ENCODE measurements at regions not wholly inside any gene's neighbourhood (a gene's known extent, or its start where the extent isn't known, plus 50 kb on each side); places are given as distances from the start of the nearest gene placed in this dataset.

GRCh38 chr12:39230086-39230485, 212.8 kb downstream of the KIF21A start:
- TF ChIP-seq EZH2 (IDR thresholded peaks at IDR 0.05; ENCODE audit: low read length), result no peak
- TF ChIP-seq, protein P1, sequence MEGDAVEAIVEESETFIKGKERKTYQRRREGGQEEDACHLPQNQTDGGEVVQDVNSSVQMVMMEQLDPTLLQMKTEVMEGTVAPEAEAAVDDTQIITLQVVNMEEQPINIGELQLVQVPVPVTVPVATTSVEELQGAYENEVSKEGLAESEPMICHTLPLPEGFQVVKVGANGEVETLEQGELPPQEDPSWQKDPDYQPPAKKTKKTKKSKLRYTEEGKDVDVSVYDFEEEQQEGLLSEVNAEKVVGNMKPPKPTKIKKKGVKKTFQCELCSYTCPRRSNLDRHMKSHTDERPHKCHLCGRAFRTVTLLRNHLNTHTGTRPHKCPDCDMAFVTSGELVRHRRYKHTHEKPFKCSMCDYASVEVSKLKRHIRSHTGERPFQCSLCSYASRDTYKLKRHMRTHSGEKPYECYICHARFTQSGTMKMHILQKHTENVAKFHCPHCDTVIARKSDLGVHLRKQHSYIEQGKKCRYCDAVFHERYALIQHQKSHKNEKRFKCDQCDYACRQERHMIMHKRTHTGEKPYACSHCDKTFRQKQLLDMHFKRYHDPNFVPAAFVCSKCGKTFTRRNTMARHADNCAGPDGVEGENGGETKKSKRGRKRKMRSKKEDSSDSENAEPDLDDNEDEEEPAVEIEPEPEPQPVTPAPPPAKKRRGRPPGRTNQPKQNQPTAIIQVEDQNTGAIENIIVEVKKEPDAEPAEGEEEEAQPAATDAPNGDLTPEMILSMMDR (optimal IDR thresholded peaks at IDR 0.05 in 1 of 3, IDR thresholded peaks at IDR 0.05 in 1 of 3, conservative IDR thresholded peaks at IDR 0.05 in 1 of 3; ENCODE audit: extremely low read depth in 1 of 3, insufficient read depth in 2 of 3, low read length in 3 of 3), result no peak
- Histone ChIP-seq H3K9me1 (ENCODE audit: control insufficient read depth, extremely low read depth, insufficient read depth, low read length) (no peaks in the 10 kb centered on the region), H2AFZ (ENCODE audit: control insufficient read depth, low read length) (no peak overlapping the region), H4K20me1 (ENCODE audit: control insufficient read depth, extremely low read depth, insufficient read depth, low read length) (no peaks in the 10 kb centered on the region), H3K4me3 (ENCODE audit: control insufficient read depth in 2 of 3, extremely low read depth in 1 of 3, insufficient read depth in 2 of 3, low read depth in 1 of 3, low read length in 3 of 3) (no peak overlapping the region), H3K36me3 (ENCODE audit: control insufficient read depth in 2 of 2, extremely low read depth in 1 of 2, insufficient read depth in 2 of 2, low read length in 2 of 2) (no peaks in the 10 kb centered on the region), H3K27me3 (ENCODE audit: control insufficient read depth, extremely low read depth, insufficient read depth, low read length) (no peaks in the 10 kb centered on the region), H3K79me2 (ENCODE audit: control insufficient read depth, insufficient read depth, low read length) (no peaks in the 10 kb centered on the region), H3K4me2 (ENCODE audit: control insufficient read depth, extremely low read depth, insufficient read depth, low read depth, low read length) (no peak overlapping the region), H3K9me3 (ENCODE audit: control insufficient read depth, low read depth, low read length) (no peaks in the 10 kb centered on the region), H3K4me1 (ENCODE audit: control insufficient read depth, extremely low read depth, insufficient read depth, low read length) (no peaks in the 10 kb centered on the region), H3K27ac (ENCODE audit: control insufficient read depth, insufficient read depth, low read length) (no peak overlapping the region), H3K9ac (ENCODE audit: control insufficient read depth, extremely low read depth, insufficient read depth, low read length) (no peak overlapping the region)
- dilution Hi-C loops (cut with MboI; ENCODE audit: extremely low pct_ligation_motif_present, low sequenced_read_pairs), result no loop called here
- DNase-seq (ENCODE audit: low read depth, low spot score) (no peak), FAIRE-seq (no peak)

DNA sequence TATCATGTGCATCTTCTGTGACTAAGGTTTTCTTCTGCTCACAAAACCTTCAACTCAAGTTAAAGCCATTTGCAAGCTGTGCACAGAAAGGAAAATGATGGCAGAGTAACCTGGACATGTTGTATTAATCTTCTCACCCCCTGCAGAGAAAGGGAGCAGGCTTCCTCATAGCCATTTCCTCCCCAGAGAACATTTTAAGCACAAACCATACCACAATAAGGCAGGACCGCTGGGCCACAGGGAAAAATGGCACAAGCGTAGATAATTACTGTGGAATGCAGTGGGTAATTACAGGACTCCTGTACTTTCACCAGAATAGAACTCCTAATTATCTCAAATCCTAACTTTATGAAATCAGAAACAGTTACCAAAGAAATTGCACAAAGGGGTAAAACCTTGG, 215.7 kb downstream of the KIF21A start:
- Histone ChIP-seq H3K9me1 (ENCODE audit: control insufficient read depth, extremely low read depth, insufficient read depth, low read length) (no peaks in the 10 kb centered on the region), H4K20me1 (ENCODE audit: control insufficient read depth, extremely low read depth, insufficient read depth, low read length) (no peaks in the 10 kb centered on the region), H3K79me2 (ENCODE audit: control insufficient read depth, insufficient read depth, low read length) (no peaks in the 10 kb centered on the region), H3K4me2 (ENCODE audit: control insufficient read depth, extremely low read depth, insufficient read depth, low read depth, low read length) (no peak overlapping the region), H3K27me3 (ENCODE audit: control insufficient read depth, extremely low read depth, insufficient read depth, low read length) (no peaks in the 10 kb centered on the region), H3K4me1 (ENCODE audit: control insufficient read depth, extremely low read depth, insufficient read depth, low read length) (no peaks in the 10 kb centered on the region), H3K9ac (ENCODE audit: control insufficient read depth, extremely low read depth, insufficient read depth, low read length) (no peak overlapping the region), H3K4me3 (ENCODE audit: control insufficient read depth in 2 of 3, extremely low read depth in 1 of 3, insufficient read depth in 2 of 3, low read depth in 1 of 3, low read length in 3 of 3) (no peak overlapping the region), H3K36me3 (ENCODE audit: control insufficient read depth in 2 of 2, extremely low read depth in 1 of 2, insufficient read depth in 2 of 2, low read length in 2 of 2) (no peaks in the 10 kb centered on the region), H3K9me3 (ENCODE audit: control insufficient read depth, low read depth, low read length) (no peaks in the 10 kb centered on the region), H2AFZ (ENCODE audit: control insufficient read depth, low read length) (no peak overlapping the region), H3K27ac (ENCODE audit: control insufficient read depth, insufficient read depth, low read length) (no peak overlapping the region)
- FAIRE-seq (no peak), DNase-seq (ENCODE audit: low read depth, low spot score) (no peak)
- dilution Hi-C loops (cut with MboI; ENCODE audit: extremely low pct_ligation_motif_present, low sequenced_read_pairs), result no loop called here
- TF ChIP-seq, protein P1 (optimal IDR thresholded peaks at IDR 0.05 in 1 of 3, IDR thresholded peaks at IDR 0.05 in 1 of 3, conservative IDR thresholded peaks at IDR 0.05 in 1 of 3; ENCODE audit: extremely low read depth in 1 of 3, insufficient read depth in 2 of 3, low read length in 3 of 3), result no peak
- TF ChIP-seq EZH2 (IDR thresholded peaks at IDR 0.05; ENCODE audit: low read length), result no peak

Measured in keratinocyte (primary cell).